HG03025 (cell line): ENCODE measurements at regions not wholly inside any gene's neighbourhood (a gene's known extent, or its start where the extent isn't known, plus 50 kb on each side); places are given as distances from the start of the nearest gene placed in this dataset.

Experiments used
- ATAC-seq: cut with Tn5 transposase; IDR thresholded peaks from one replicate; pipeline ENCODE4 v1.9.1; 2021; ENCODE audit warnings: mild to moderate bottlenecking, moderate library complexity; ENCODE audit not compliant: unreplicated experiment, low FRiP score

DNA sequence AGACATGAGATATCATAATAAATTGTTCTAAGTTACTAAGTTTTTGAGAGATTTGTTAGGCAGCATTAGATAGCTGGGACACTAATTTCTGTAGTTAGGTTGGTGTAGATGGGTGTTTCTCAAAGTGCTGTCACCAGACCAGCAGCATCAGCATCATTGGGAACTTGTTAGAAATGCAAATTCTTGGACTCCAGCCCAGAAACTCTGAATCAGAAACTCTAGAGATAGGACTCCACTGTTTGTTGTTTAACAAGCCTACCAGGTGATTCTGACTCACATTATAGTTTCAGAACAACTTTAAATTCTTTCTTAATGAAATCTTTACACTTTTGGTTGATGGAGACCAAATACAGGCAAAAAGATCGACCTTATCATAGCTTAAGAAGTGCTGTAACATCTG lies 173.7 kb downstream of the PABPC4L start:
- ATAC-seq, result no peak

DNA sequence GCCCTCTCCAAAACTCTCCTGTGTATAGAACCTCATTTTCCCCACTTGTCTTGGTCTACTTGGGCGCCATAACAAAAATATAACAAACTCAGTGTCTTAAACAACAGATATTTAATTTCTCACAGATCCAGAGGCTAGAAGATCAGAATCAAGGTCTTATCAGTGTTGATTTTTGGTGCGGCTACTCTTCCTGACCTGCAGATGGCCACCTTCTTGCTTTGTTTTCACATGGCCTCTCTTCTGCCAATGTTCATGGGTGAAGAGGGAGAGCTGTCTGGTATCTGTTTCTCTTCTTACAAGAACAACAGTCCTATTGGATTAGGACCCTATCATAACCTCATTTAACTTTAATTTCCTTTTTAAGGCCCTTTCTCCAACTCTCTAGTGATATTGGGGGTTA lies 177.3 kb downstream of the PABPC4L start:
- ATAC-seq, result no peak

DNA sequence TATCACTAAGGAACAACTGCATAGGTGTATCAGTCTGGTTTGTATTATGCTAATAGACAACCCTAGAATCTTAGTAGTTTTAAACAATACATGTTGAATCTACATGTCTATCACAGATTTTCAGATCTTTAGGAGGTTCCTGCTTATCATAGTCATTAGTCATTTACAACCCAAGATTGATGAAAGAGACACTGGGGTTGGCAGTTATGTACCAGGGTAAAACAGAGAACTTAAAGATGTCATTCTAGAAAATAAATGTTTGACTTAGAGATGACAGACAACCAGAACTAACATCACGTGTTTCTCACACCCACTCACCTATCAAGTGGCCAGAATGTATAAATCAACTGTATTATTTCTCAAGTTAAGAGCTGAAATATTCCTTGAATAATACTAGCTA lies 181.9 kb downstream of the PABPC4L start:
- no peak for ATAC-seq

DNA sequence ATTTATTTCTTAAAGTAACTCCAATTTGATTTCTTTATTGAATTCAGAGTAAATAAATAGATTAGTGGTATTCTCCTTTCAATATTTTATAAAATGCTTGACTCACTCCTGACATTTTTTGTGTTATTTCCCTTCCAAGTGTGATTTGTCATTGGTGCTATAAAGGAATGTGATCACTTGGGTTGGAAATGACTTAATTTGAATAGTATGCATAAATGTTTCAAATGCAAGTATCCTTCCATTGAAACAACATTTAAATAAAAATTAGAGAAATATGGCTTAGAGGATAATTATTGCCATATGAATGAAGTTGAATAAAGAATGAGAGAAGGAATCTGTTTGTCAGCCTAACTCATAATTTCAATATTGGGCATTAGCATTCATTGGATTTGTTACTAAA lies 182.7 kb downstream of the PABPC4L start:
- no peak for ATAC-seq

DNA sequence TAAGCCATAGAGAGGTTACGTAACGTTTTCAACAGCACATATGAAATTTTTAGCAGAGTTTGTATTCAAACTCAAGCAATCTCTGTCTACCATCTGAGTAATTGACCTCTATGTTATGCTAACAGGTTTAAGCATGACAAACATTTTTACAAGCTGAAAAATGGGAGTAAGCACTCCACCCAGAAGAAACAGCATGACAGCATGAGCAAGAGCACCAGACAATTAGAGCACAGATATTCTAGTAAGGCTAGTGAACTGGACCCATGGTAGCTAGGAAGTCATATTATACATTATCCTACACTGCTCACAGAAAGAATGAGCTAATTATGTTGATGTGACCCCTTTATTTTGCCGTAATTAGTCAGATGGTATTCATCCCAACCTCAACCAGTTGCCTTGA lies 200.5 kb downstream of the PABPC4L start:
- no peak for ATAC-seq

DNA sequence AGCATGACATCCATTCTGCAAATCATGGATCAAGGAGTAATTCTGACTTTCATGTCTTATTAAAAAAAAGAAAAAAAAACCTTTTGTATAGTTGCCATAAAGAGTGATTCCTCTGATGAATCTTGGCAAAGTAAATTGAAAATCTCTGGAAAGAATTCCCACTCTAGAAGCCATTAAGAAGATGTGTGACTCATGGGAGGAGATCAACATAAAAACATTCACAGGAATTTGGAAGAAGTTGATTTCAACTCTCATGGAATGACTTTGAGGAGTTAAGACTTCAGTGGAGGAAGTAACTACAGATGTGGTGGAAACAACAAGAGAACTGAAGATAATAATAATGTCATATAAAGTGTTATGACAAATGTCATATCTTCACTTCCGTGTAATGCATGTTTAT lies 204.2 kb downstream of the PABPC4L start:
- ATAC-seq, result no peak

DNA sequence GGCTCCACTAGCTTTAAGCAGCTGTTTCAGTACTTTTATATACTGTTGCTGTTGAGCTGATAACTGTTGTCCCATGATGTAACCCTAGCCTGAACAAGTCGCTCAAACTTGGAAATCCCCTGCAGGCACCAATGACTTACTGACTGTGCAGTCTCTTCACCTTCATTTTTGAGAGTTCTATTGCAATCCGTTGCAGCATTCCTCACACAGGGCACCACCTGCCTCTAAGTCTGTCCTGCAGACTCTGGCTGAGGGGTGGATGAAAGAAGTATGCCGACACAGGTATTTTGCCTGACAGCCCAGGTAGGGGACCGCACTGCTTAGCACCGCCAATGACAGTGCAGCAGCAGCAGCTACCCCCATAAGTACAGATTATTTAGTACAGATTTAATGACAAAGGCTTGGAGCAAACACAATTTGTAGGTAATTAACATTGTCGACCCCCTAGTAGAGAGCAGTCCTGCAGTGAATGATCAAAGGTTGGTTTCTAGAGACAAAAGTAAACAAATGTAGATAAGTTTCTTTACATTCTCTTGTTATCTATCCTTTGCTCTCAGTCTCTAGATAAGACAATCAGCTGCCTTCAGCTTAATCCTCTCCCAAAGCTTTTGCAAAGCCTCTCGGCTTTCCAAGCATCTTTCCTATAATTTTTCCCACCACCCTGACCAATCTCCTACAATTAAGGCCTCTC lies 205.0 kb downstream of the PABPC4L start:
- no peak for ATAC-seq

DNA sequence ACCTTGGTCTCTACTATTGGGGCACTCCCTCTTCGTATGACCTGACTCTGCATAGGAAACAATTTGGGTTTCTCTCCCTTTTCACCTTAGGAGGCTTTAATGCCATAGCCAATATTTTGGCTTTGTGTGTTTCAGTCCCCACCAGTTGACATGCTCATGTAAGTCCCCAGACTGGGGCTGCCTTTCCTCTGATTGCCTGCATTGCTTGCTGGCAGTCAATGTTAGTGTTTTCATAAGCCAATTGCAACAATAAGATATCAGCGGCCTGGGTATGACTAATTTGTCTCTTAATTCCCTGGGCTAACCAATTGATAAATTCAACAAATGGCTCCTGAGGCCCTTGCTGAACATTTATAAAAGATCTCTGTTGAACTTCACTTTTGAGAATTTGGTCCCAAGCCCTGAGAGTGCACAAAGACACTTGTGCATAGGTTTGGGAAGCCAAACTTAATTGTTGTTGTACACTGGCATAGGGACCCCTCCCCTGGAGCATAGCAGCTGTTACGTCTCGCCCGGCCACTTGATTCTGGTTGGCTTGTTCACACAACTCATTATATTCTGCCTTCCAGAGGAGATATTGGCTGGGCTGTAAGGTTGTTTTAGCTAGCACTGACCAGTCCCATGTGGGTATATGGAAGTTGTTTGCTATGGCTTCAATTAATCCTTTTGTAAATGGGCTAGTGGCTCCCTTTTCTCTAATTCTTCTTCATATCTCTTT lies 206.2 kb downstream of the PABPC4L start:
- no peak for ATAC-seq

DNA sequence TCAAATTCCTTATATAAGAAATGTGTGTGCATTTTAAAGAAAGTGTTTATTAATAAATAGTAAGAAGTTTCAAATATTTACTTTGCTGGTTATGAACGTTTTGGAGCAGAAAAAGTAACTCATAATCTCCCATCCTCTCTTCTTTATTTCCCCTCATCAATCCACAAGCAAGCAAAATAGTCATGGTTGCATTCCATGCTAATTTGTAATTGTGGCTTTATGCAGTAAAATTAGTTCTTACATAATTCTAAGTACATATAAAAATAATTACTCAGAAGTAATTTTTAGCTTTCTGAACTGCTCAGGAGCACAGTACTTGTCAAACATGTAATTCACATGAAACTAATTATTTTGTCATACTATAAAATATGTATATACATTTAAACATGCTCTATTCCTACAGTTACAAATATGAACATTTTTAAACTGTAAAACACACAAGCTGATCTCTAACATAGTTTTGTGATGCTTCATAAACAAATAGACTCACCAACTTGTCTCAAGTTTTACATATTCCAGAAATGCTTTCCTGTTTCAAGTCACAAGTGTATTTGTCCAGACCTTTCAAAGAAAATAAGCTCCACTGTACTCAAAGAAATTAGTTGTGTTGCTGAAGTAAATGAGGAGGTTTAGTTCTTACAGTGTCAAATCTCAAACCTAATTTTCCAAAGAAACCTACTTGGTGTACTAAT lies 218.9 kb downstream of the PABPC4L start:
- no peak for ATAC-seq

DNA sequence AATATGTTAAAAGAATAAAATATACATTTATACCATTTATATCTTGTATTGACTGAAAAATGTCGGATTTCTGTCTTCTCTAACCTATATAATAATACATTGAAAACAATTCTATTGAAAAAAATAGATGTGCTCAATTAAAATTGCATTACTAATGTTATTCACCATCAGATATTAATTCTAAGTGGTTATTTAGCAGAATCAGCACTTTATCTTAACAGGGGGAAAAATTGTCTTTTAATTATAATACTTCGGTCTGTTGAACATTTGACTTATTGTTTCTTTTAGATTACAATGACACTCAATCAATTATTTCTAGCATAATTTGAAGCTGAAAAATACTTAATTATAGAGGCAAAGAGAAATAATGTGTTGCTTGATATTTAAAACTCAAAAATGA lies 220.3 kb downstream of the PABPC4L start:
- no peak for ATAC-seq

DNA sequence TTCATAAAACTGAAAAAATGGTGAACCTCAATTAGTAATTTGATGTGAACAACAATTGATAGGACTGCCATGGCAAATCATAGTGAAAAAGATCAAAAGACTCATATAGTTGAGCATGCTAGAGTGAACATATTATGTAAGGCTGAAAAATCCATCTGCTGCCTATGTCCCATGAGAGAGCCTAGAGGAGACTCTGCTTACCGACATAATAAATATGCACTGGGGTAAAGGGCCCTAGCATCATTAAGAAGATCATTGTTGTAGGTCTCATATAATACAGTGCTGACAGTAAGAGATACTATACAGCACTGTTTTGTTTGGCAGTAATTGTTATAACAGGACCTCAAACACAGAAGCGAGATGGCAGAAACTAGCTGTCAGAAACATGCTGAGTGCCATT lies 229.0 kb downstream of the PABPC4L start:
- no peak for ATAC-seq

DNA sequence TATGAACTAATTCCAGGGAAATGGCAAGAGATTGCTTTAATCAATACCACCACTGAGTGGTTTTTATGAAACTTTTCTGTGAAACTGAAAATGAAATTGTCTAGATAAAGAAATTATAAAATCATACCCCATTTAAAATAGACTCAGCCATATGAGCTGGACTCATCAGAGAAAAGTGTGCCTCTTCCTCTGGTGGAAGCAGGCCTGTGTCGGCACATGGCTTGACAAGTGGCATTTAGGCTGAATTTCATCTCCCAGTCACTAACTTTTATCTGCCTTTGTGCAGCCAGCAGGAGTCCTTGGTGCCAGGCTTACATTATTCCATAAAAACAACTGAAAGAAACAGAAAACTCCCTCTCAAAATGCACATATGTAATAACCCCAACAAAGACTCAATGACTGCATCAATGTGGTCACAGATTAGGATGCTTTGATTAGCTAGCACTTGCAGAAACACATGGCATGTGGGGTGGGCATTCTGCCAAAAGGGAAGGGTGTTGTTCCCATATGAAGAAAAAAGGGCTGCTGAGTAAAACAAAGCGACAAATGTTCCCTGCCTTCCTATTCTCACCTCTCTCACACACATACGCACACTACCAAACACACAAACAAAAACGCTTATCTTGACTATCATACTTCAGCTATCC lies 232.3 kb downstream of the PABPC4L start:
- no peak for ATAC-seq

DNA sequence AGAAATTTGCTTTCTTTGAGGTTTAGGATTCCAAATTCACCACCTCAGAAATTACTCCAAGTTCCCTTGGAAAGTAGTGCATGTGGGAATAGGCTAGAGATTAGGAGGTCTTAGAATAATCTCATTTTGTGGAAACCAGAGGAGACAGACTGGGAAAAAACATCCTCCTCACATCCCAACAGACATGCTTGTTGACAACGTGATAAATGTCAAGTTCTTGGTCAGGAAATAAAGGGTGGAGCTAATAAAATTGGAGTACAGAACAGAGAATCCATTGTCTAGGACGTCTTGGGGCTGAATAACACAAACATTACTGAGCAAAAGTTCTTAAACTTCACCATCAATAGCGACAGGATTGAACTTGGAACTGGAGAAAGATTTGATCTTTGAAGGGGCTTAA lies 233.4 kb downstream of the PABPC4L start:
- no peak for ATAC-seq

DNA sequence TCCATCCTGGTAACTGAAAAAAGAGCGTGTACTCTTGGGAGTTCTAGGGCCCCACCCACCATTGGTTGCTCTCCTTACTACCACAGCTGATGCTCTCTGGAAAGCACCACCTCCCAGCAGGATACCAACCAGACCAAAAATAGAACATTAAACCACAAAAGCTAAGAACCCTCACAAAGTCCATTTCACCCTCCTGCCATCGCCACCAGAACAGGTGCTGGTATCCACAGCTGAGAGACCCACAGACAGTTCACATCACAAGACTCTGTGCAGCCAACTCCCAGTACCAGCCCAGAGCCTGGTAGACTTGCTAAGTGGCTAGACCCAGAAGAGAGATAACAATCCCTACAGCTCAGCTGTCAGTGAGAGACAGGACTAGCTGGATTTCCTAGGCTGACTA lies 240.6 kb downstream of the PABPC4L start:
- ATAC-seq, result no peak

DNA sequence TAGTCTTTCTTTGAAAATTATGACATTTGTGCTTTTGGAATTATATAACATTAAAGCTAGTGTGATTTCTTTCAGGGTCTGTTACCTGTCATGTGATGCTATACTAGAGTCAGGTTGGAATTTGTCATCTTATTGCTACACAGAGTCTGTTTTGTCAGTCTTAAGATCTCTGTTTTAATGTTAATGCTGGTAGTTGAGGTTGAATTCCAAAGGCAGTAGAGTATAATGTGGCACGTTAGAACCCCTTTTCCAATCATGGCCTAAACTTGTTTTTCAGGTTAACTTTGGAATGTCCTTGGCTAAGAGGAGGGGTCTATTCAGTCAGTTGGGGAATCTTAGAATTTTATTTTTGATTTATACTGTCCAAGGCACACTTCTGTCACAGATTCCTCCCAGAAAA lies 258.5 kb downstream of the PABPC4L start:
- no peak for ATAC-seq

DNA sequence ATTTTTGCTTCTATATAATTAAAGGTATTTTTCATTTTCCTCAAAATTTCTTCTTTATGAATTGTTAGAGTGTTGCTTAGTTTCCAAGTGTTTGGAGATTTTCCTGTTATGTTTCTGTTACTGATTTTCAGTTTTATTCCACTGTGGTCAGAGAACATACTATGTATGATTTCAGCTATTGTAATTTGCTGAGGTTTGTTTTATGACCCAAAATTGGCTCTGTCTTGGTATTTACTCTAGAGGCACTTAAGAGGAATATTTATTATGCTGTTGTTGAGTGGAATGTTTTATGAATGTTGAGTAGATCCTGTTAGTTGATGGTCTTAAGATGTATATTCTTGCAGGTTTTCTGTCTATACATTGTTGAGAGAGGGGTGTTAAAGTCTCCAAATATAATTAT lies 263.5 kb downstream of the PABPC4L start:
- no peak for ATAC-seq

DNA sequence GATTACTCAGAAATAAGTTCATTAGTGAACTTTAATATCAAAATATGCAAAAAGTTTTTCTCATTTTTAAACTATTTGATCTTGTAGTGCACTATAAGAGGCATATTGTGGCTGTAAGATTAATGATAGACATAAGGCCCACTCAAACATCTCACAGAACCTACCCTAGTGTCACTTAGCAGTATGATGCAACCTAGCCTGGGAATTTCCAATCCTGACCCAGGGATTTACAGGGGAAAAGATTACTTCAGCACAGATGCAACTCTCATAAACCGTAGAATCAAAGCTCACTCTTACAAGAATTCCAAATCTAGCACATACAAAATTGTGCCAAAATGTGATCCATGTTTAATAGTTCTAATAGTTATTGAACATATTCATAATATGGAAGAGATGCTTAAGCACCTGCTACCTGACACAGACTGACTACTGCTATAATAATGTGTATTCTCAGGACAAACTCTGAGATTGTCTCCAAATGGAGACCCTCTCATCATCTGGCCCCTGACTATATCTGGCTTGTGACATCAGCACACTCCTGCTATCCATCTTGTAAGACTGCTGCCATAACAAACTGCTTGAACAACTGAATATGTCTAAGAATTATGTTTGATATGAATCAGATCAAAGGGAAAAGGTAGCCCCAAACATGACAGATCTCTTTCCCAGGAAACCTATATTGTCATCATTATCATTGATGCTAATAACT lies 271.9 kb downstream of the PABPC4L start:
- no peak for ATAC-seq

DNA sequence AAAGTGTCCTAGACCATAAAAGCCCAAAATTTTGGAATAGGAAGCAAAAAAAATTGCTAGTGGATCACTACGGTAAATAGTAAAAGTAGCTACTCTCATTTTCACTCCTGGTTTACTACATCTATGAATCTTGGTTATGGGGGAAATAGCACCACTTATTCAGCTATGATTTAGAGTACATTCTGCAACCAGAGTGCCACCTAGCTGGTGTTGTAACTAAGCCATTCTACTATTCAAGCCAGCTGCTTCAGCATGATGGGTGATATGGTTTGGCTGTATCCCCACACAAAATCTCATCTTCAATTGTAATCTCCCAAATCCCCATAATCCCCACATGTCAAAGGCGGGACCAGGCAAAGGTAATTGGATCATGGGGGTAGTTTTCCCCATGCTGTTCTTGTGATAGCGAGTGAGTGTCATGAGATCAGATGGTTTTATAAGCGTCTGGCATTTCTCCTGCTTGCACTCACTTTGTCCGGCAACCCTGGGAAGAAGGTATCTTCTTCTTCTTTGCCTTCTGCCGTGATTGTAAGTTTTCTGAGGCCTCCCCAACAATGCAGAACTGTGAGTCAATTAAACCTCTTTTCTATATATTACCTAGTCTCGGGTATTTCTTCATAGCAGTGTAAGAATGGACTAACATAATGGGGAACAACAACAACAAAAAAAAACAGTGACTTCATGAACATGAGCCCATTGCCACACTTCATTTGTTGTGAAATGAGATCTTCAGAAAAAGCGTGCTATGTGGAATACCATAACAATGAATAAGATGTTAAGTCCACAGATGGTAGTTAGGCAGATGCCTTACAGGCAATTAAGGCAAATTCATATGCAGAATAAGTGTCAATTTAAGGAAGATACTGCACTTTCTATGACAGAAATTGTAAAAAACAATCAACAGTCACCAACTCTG lies 280.1 kb downstream of the PABPC4L start:
- no peak for ATAC-seq

DNA sequence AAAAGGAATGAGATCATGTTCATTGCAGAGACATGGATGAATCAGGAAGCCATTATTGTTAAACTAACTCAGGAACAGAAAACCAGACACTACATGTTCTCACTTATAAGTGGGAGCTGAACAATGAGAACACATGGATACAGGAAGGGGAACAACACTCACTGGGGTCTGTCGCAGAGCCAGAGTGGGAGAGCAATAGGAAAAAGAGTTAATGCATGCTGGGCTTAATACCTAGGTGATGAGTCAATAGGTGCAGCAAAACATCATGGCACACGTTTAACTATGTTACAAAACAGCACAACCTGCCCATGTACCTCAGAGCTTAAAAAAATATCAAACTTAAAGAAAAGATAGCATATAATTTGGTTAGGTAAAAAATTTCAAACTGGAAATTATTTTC lies 281.4 kb downstream of the PABPC4L start:
- no peak for ATAC-seq

DNA sequence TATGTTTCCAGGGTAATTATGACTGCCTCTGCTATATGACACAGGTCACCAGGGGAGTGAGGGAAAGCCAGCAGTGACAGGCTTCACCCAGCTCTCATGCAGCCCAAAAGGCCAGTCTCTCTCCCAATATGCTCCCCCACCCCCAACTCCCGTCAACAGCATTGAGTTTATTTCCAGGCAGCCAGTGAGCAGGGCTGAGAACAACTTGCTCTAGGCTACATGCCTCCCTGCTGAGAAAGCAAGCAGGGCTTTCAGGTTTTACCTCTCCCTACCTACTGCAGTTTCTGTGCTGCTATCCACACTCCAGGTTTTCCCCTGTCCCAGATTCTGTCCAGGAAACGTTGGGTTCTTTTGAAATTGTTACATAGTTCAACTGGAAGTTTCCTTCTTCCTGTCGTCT lies 291.4 kb downstream of the PABPC4L start:
- ATAC-seq, result no peak
